ENCODE measurements at regions not wholly inside any gene's neighbourhood (a gene's known extent, or its start where the extent isn't known, plus 50 kb on each side); places are given as distances from the start of the nearest gene placed in this dataset.
"Not testable (repeated sequence)": the region's sequence is repeated elsewhere in the genome, so short reads cannot be mapped to it uniquely, and the experiment has no call there.

DNA sequence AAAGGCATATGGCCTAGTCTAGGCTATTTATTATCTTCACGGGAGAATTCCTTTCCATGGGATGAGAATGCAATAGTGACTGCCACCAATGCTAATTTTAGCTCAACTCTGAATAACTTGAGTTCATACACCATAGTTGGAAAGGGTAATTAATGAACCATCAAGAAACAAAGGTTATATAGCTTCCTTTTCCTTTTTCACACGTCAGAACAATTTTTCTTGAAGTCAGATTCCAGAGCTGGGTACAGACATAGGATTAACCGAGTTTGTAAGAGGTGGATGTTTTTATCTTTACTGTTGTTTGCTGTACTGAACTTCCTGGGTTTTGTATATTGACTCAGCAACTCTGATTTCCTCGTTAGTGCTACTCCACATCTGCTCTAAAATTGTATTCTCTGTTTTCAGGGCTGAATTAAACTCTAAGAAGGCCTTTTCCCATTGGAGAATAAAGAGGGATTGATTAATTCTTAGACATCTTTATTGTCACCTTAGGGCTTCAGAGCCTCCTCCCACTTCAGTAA lies 262.0 kb downstream of the NUF2 start:
- Histone ChIP-seq H3K79me2 (ENCODE audit: insufficient read depth, low read length) (no peaks in the 10 kb centered on the region), H4K20me1 (ENCODE audit: insufficient read depth, low read length) (no peaks in the 10 kb centered on the region), H3K9me3 (ENCODE audit: insufficient read depth, low read length, severe bottlenecking) (no peaks in the 10 kb centered on the region), H3K4me2 (ENCODE audit: insufficient read depth, low read length) (no peak overlapping the region), H3K27me3 (ENCODE audit: insufficient read depth, low read length, poor library complexity) (no peaks in the 10 kb centered on the region), H3K4me3 (ENCODE audit: low read depth in 1 of 2, low read length in 2 of 2) (no peak overlapping the region), H3K36me3 (ENCODE audit: insufficient read depth, low read length) (no peaks in the 10 kb centered on the region), H3K9ac (ENCODE audit: low read depth, low read length) (no peak overlapping the region), H2AFZ (ENCODE audit: low read depth, low read length) (no peak overlapping the region), H3K27ac (ENCODE audit: low read length) (no peak overlapping the region), H3K4me1 (ENCODE audit: insufficient read depth, low read length) (no peaks in the 10 kb centered on the region)
- TF ChIP-seq, protein P1, sequence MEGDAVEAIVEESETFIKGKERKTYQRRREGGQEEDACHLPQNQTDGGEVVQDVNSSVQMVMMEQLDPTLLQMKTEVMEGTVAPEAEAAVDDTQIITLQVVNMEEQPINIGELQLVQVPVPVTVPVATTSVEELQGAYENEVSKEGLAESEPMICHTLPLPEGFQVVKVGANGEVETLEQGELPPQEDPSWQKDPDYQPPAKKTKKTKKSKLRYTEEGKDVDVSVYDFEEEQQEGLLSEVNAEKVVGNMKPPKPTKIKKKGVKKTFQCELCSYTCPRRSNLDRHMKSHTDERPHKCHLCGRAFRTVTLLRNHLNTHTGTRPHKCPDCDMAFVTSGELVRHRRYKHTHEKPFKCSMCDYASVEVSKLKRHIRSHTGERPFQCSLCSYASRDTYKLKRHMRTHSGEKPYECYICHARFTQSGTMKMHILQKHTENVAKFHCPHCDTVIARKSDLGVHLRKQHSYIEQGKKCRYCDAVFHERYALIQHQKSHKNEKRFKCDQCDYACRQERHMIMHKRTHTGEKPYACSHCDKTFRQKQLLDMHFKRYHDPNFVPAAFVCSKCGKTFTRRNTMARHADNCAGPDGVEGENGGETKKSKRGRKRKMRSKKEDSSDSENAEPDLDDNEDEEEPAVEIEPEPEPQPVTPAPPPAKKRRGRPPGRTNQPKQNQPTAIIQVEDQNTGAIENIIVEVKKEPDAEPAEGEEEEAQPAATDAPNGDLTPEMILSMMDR (IDR thresholded peaks at IDR 0.05; ENCODE audit: borderline replicate concordance, extremely low read depth, low read length, poor library complexity, severe bottlenecking) = no peak
- no peak for TF ChIP-seq EZH2 (IDR thresholded peaks at IDR 0.05; ENCODE audit: borderline replicate concordance, low read depth, low read length, severe bottlenecking)
- no peak for ATAC-seq (ENCODE audit: insufficient read depth, low read depth)
- DNase-seq = no peak

GRCh38 chr1:163585796-163586195 lies 264.0 kb downstream of the NUF2 start:
- no peaks in the 10 kb centered on the region for H3K9me3 ChIP-seq (ENCODE audit: insufficient read depth, low read length, severe bottlenecking)
- no peak overlapping the region for H3K4me2 ChIP-seq (ENCODE audit: insufficient read depth, low read length)
- no peaks in the 10 kb centered on the region for H3K4me1 ChIP-seq (ENCODE audit: insufficient read depth, low read length)
- ATAC-seq (ENCODE audit: insufficient read depth, low read depth) = no peak
- H3K27ac ChIP-seq (ENCODE audit: low read length) = no peak overlapping the region
- no peaks in the 10 kb centered on the region for H3K79me2 ChIP-seq (ENCODE audit: insufficient read depth, low read length)
- no peaks in the 10 kb centered on the region for H4K20me1 ChIP-seq (ENCODE audit: insufficient read depth, low read length)
- H3K4me3 ChIP-seq (ENCODE audit: low read depth in 1 of 2, low read length in 2 of 2) = no peak overlapping the region
- H3K36me3 ChIP-seq (ENCODE audit: insufficient read depth, low read length) = no peaks in the 10 kb centered on the region
- no peak for DNase-seq
- H3K9ac ChIP-seq (ENCODE audit: low read depth, low read length) = no peak overlapping the region
- no peaks in the 10 kb centered on the region for H3K27me3 ChIP-seq (ENCODE audit: insufficient read depth, low read length, poor library complexity)
- TF ChIP-seq, protein P1 (IDR thresholded peaks at IDR 0.05; ENCODE audit: borderline replicate concordance, extremely low read depth, low read length, poor library complexity, severe bottlenecking) = no peak
- TF ChIP-seq EZH2 (IDR thresholded peaks at IDR 0.05; ENCODE audit: borderline replicate concordance, low read depth, low read length, severe bottlenecking) = no peak
- H2AFZ ChIP-seq (ENCODE audit: low read depth, low read length) = no peak overlapping the region

DNA sequence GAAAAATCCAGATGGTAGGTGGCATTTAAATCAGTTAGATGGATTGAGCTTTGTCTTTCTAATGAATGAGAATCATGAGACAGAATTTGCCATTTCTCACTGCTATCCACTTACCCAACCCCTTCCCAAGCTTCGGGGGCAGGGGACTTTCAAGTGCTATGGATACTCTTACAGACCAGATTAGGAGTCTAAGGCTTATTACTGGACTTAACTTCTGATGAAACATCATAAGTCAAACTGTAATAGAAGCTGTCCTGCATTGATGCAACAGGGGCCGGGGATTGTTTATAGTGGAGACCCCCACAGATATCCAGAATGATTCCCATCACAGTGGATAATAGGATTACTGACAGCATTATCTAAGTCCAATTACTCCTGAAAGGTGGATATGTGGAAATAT lies 267.0 kb downstream of the NUF2 start:
- H3K4me1 ChIP-seq (ENCODE audit: insufficient read depth, low read length) = no peaks in the 10 kb centered on the region
- no peak overlapping the region for H3K4me3 ChIP-seq (ENCODE audit: low read depth in 1 of 2, low read length in 2 of 2)
- no peaks in the 10 kb centered on the region for H3K27me3 ChIP-seq (ENCODE audit: insufficient read depth, low read length, poor library complexity)
- H3K9ac ChIP-seq (ENCODE audit: low read depth, low read length) = no peak overlapping the region
- H4K20me1 ChIP-seq (ENCODE audit: insufficient read depth, low read length) = no peaks in the 10 kb centered on the region
- no peak overlapping the region for H2AFZ ChIP-seq (ENCODE audit: low read depth, low read length)
- no peak overlapping the region for H3K27ac ChIP-seq (ENCODE audit: low read length)
- no peak for ATAC-seq (ENCODE audit: insufficient read depth, low read depth)
- no peak for DNase-seq
- H3K9me3 ChIP-seq (ENCODE audit: insufficient read depth, low read length, severe bottlenecking) = no peaks in the 10 kb centered on the region
- no peaks in the 10 kb centered on the region for H3K79me2 ChIP-seq (ENCODE audit: insufficient read depth, low read length)
- H3K4me2 ChIP-seq (ENCODE audit: insufficient read depth, low read length) = no peak overlapping the region
- no peaks in the 10 kb centered on the region for H3K36me3 ChIP-seq (ENCODE audit: insufficient read depth, low read length)
- TF ChIP-seq EZH2 (IDR thresholded peaks at IDR 0.05; ENCODE audit: borderline replicate concordance, low read depth, low read length, severe bottlenecking) = no peak
- TF ChIP-seq, protein P1 (IDR thresholded peaks at IDR 0.05; ENCODE audit: borderline replicate concordance, extremely low read depth, low read length, poor library complexity, severe bottlenecking) = no peak

DNA sequence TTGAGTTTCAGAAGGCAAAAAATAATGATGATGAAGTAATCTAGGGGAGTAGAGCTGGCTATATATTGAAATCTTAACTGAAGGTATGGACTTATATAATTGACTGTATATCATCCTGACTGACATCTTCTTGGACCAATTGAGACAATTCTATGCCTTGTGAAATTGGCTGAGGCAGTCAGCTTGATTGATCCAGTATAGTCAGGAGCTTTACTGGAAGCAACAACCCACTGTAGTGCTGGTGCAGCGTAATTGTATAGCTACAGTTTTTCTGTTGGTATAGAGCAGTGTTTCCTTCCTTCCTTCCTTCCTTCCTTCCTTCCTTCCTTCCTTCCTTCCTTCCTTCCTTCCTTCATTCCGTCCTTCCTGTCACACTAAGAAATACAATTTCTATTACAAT lies 268.0 kb downstream of the NUF2 start:
- no peak for DNase-seq
- H3K27me3 ChIP-seq (ENCODE audit: insufficient read depth, low read length, poor library complexity) = no peaks in the 10 kb centered on the region
- H4K20me1 ChIP-seq (ENCODE audit: insufficient read depth, low read length) = no peaks in the 10 kb centered on the region
- no peak overlapping the region for H3K27ac ChIP-seq (ENCODE audit: low read length)
- H3K36me3 ChIP-seq (ENCODE audit: insufficient read depth, low read length) = no peaks in the 10 kb centered on the region
- TF ChIP-seq, protein P1 (IDR thresholded peaks at IDR 0.05; ENCODE audit: borderline replicate concordance, extremely low read depth, low read length, poor library complexity, severe bottlenecking) = no peak
- no peak for TF ChIP-seq EZH2 (IDR thresholded peaks at IDR 0.05; ENCODE audit: borderline replicate concordance, low read depth, low read length, severe bottlenecking)
- no peak overlapping the region for H2AFZ ChIP-seq (ENCODE audit: low read depth, low read length)
- no peak overlapping the region for H3K4me2 ChIP-seq (ENCODE audit: insufficient read depth, low read length)
- no peaks in the 10 kb centered on the region for H3K79me2 ChIP-seq (ENCODE audit: insufficient read depth, low read length)
- no peak overlapping the region for H3K4me3 ChIP-seq (ENCODE audit: low read depth in 1 of 2, low read length in 2 of 2)
- no peak overlapping the region for H3K9ac ChIP-seq (ENCODE audit: low read depth, low read length)
- H3K9me3 ChIP-seq (ENCODE audit: insufficient read depth, low read length, severe bottlenecking) = no peaks in the 10 kb centered on the region
- ATAC-seq (ENCODE audit: insufficient read depth, low read depth) = no peak
- H3K4me1 ChIP-seq (ENCODE audit: insufficient read depth, low read length) = no peaks in the 10 kb centered on the region

DNA sequence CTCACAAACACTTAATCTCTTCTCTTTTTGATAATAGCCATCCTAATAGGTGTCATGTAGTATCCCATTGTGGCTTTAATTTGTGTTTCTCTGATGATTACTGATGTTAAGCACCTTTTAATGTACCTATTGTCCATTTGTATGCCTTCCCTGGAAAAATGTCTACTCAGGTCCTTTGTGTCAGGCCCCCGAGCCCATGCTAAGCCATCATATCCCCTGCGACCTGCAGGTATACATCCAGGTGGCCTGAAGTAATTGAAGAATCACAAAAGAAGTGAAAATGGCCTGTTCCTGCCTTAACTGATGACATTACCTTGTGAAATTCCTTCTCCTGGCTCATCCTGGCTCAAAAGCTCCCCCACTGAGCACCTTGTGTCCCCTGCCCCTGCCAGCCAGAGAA lies 269.4 kb downstream of the NUF2 start:
- H4K20me1 ChIP-seq (ENCODE audit: insufficient read depth, low read length); H3K79me2 ChIP-seq (ENCODE audit: insufficient read depth, low read length); DNase-seq; ATAC-seq (ENCODE audit: insufficient read depth, low read depth); H3K4me3 ChIP-seq (ENCODE audit: low read depth in 1 of 2, low read length in 2 of 2); H2AFZ ChIP-seq (ENCODE audit: low read depth, low read length); H3K9ac ChIP-seq (ENCODE audit: low read depth, low read length); H3K36me3 ChIP-seq (ENCODE audit: insufficient read depth, low read length); H3K9me3 ChIP-seq (ENCODE audit: insufficient read depth, low read length, severe bottlenecking); H3K27ac ChIP-seq (ENCODE audit: low read length); H3K4me2 ChIP-seq (ENCODE audit: insufficient read depth, low read length); H3K27me3 ChIP-seq (ENCODE audit: insufficient read depth, low read length, poor library complexity); H3K4me1 ChIP-seq (ENCODE audit: insufficient read depth, low read length): not testable (repeated sequence)
